Fibroblast of upper back skin (primary cell): ENCODE measurements at regions not wholly inside any gene's neighbourhood (a gene's known extent, or its start where the extent isn't known, plus 50 kb on each side); places are given as distances from the start of the nearest gene placed in this dataset.
A peak's percentile ranks its signal among the peaks of the same experiment; 100 is the strongest.
"Not testable (repeated sequence)": the region's sequence is repeated elsewhere in the genome, so short reads cannot be mapped to it uniquely, and the experiment has no call there.

ENCODE experiments used
- DNase-seq: peaks from one replicate; pipeline ENCODE4 v3.0.0-alpha.2; 2013

- no peak for DNase-seq
Observed at GRCh38 chr20:10109641-10110040, 74.9 kb downstream of the ANKEF1 start.

- DNase-seq = peak; percentile 60
Observed at GRCh38 chr20:10110151-10110550, 75.4 kb downstream of the ANKEF1 start.

- no peak for DNase-seq
Observed at GRCh38 chr20:10111139-10111958, 76.6 kb downstream of the ANKEF1 start.

- DNase-seq = no peak
Observed at GRCh38 chr20:10111959-10112250, 77.1 kb downstream of the ANKEF1 start.

GRCh38 chr20:10113746-10114145 lies 79.0 kb downstream of the ANKEF1 start:
- DNase-seq = peak; percentile 24

- DNase-seq = no peak
Observed at GRCh38 chr20:10114598-10114997, 79.8 kb downstream of the ANKEF1 start.

- DNase-seq = peak; percentile 97
Observed at GRCh38 chr20:10115021-10115420, 80.2 kb downstream of the ANKEF1 start.

GRCh38 chr20:10119336-10119735 lies 84.5 kb downstream of the ANKEF1 start:
- DNase-seq = no peak

- DNase-seq = not testable (repeated sequence)
Observed at GRCh38 chr20:10124883-10125282, 90.1 kb downstream of the ANKEF1 start.

- DNase-seq = peak; percentile 47
Observed at GRCh38 chr20:10125757-10126156, 91.0 kb downstream of the ANKEF1 start.

GRCh38 chr20:10129749-10130148 lies 88.9 kb upstream of the SNAP25 start:
- DNase-seq = no peak

GRCh38 chr20:10131732-10132345 lies 86.8 kb upstream of the SNAP25 start:
- DNase-seq = peak; percentile 79

GRCh38 chr20:10132387-10132786 lies 86.2 kb upstream of the SNAP25 start:
- DNase-seq = no peak

- DNase-seq = no peak
Observed at GRCh38 chr20:10133532-10133931, 85.1 kb upstream of the SNAP25 start.

GRCh38 chr20:10134176-10134575 lies 84.5 kb upstream of the SNAP25 start:
- no peak for DNase-seq

GRCh38 chr20:10135438-10135837 lies 83.2 kb upstream of the SNAP25 start:
- DNase-seq = no peak

GRCh38 chr20:10137032-10137431 lies 81.6 kb upstream of the SNAP25 start:
- no peak for DNase-seq

GRCh38 chr20:10137533-10137932 lies 81.1 kb upstream of the SNAP25 start:
- no peak for DNase-seq

- no peak for DNase-seq
Observed at GRCh38 chr20:10157549-10157948, 61.1 kb upstream of the SNAP25 start.

GRCh38 chr20:10167040-10167439 lies 51.6 kb upstream of the SNAP25 start:
- no peak for DNase-seq

- DNase-seq = no peak
Observed at GRCh38 chr20:10167594-10167993, 51.0 kb upstream of the SNAP25 start.
